GM13977 (cell line): ENCODE measurements at regions not wholly inside any gene's neighbourhood (a gene's known extent, or its start where the extent isn't known, plus 50 kb on each side); places are given as distances from the start of the nearest gene placed in this dataset.

Experiments used
- DNase-seq: peaks from one replicate; pipeline ENCODE4 v3.0.0; 2012; ENCODE audit warnings: low spot score
- in situ Hi-C: fragments of 300-500 bp; cut with MboI; formaldehyde crosslinking; loops from one replicate; pipeline ENCODE4 v1.12.0; 2022; ENCODE audit warnings: low sequenced_read_pairs, low pct_unique_long_range_greater_than_20kb, mixed read lengths, inconsistent platforms; ENCODE audit not compliant: unreplicated experiment
- TF ChIP-seq, protein P1 (sequence below): IDR thresholded peaks from 2 replicates; pipeline ENCODE4 v1.5.1; 2012; ENCODE audit warnings: mild to moderate bottlenecking, control low read depth; ENCODE audit not compliant: insufficient read depth; ENCODE audit errors: extremely low read depth, missing control alignments

DNA sequence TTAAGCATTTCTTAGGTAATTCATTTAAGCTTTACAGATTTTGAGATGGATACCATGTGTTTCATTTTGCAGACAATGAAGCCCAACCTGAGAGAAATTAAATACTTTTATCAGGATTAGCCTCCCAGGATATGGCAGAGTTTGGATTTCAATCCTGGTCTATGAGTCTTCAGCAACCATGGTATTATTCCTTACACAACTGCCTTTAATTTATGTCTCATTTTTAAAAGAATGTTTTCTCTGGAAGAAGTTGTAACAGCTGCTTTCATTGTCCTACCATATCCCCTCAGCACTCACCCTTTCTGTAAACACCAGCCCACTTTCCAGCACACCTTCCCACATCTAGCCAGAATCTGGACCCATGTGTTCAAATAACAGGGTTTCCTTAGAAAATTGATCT, 863.7 kb upstream of the VRK2 start:
- DNase-seq: no peak
- TF ChIP-seq, protein P1, sequence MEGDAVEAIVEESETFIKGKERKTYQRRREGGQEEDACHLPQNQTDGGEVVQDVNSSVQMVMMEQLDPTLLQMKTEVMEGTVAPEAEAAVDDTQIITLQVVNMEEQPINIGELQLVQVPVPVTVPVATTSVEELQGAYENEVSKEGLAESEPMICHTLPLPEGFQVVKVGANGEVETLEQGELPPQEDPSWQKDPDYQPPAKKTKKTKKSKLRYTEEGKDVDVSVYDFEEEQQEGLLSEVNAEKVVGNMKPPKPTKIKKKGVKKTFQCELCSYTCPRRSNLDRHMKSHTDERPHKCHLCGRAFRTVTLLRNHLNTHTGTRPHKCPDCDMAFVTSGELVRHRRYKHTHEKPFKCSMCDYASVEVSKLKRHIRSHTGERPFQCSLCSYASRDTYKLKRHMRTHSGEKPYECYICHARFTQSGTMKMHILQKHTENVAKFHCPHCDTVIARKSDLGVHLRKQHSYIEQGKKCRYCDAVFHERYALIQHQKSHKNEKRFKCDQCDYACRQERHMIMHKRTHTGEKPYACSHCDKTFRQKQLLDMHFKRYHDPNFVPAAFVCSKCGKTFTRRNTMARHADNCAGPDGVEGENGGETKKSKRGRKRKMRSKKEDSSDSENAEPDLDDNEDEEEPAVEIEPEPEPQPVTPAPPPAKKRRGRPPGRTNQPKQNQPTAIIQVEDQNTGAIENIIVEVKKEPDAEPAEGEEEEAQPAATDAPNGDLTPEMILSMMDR: no peak
- in situ Hi-C loops: no loop called here

DNA sequence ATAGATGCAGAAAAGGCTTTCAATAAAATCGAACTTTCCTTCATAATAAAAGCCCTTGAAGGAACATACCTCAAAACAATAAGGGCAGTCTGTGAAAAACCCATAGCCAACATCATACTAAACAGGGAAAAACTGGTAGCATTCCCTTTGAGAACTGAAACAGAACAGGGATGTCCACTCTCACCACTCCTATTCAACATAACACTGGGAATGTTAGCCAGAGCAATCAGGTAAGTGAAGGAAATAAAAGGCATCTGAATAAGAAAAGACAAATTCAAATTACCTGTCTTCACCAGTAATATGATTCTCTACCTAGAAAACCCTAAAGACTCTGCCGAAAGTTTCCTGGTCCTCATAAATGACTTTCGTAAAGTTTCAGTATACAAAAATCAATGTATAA, 861.0 kb upstream of the VRK2 start:
- TF ChIP-seq, protein P1: no peak
- in situ Hi-C loops: no loop called here
- no peak for DNase-seq

DNA sequence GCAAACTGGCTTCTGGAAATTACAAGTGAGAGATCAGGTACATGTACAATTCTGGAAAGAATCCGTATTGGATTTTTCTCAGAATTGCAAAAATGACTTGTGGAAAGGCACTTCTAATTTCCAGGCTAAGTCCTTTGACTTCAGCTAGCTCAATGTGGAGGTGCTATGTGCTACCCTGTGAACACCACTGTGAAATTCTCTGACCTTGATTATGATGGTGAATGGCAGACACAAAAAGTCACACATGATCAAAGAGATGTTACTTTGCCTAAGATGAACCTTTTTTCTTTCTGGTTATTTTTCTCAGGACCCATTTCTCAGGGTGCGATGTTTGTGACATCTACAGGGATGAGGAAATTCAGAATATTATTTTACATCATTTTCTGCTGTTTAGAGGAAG, 856.6 kb upstream of the VRK2 start:
- no peak for DNase-seq
- in situ Hi-C loops: no loop called here
- TF ChIP-seq, protein P1: no peak

DNA sequence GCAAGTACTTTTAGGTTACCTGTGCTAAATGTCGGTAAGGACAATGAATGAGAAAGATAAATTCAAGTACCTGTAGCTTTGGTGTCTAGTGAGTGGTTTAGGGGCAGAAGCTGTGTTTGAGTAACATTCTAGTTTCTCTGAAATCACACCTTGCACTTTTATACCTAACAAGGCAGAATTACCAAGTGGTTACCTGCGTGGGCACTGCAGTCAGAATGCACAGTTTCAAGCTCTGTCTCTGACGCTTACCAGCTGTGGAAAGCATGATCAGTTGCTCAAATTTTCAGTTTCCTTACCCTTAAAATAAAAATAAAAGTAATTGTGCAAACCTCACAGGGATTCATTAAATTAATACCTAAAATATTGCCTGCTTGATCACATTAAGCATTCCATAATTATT, 846.9 kb upstream of the VRK2 start:
- TF ChIP-seq, protein P1: no peak
- no peak for DNase-seq
- in situ Hi-C loops: no loop called here

DNA sequence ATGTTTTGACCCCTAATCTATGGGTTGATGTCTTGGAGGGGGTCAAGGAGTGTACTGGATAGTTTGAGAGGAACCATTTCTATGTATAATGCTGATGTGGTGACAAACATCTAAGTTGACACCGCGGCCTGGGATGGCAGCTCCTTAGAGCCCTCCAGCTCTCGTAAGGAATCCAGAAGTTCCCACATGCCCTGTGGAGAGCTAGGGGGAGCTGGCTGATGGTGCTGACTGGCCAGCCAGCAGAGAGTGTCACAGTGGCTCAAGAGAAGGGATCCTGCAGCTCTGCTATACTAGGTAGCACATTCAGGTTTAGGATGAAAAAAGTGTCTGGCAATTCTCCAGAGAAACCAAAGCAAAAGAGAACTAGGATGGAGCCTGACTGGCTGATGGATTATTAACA, 842.2 kb upstream of the VRK2 start:
- DNase-seq: no peak
- TF ChIP-seq, protein P1: no peak
- in situ Hi-C loops: no loop called here

DNA sequence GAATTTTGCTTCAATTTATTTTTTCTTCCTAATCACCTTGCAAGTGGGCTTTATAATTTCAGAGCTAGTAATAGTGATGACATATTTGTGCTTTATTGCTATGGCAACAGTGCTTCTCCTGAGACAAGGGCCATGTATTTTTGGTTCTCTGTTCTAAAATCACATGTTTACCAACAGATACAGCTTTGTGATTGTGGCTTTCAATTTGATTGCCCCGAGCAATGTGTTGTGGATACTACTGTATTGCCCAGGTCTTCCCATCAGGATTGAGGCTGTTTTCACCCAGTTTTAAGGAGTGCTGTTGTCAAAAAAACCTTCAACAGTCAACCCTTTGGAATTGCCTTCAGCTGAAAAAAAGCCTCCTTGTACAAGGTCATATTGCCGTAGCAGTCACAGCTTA, 841.4 kb upstream of the VRK2 start:
- TF ChIP-seq, protein P1: no peak
- in situ Hi-C loops: no loop called here
- no peak for DNase-seq

DNA sequence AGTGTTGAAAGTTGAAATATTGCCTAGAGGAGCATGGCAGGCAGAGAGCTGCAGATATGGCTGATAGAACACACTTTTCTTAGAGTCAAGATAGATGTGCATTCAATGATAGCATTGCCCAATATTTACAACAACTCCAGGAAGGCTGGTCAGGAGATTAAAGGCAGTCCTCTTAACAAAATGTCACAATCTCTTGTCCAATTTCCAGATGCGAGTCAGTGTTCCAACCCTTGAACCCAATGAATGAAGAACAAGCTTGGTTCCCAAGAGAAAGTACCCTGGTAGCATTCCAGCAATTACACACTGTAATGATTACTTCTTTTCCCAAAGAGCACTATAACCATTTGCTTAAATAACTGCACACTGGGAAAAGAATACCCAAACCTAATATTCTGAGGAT, 839.4 kb upstream of the VRK2 start:
- in situ Hi-C loops: no loop called here
- DNase-seq: no peak
- TF ChIP-seq, protein P1: no peak
